ENCODE measurements at regions not wholly inside any gene's neighbourhood (a gene's known extent, or its start where the extent isn't known, plus 50 kb on each side); places are given as distances from the start of the nearest gene placed in this dataset.
"Not testable (repeated sequence)": the region's sequence is repeated elsewhere in the genome, so short reads cannot be mapped to it uniquely, and the experiment has no call there.

- H3K4me3 ChIP-seq (ENCODE audit: low read depth, low read length) = no peak overlapping the region
- TF ChIP-seq CTCF (IDR thresholded peaks at IDR 0.05; ENCODE audit: borderline replicate concordance, insufficient read depth, low read depth, low read length) = no peak
These were observed 599.4 kb upstream of the ANKRD30A start for GRCh38 chr10:36526033-36526432.

GRCh38 chr10:36524126-36524525, 601.3 kb upstream of the ANKRD30A start:
- H3K4me3 ChIP-seq (ENCODE audit: low read depth, low read length) = not testable (repeated sequence)

- no peak overlapping the region for H3K4me3 ChIP-seq (ENCODE audit: low read depth, low read length)
- TF ChIP-seq CTCF (IDR thresholded peaks at IDR 0.05; ENCODE audit: borderline replicate concordance, insufficient read depth, low read depth, low read length) = no peak
These were observed 605.5 kb upstream of the ANKRD30A start for GRCh38 chr10:36519909-36520308.

- no peak for TF ChIP-seq CTCF (IDR thresholded peaks at IDR 0.05; ENCODE audit: borderline replicate concordance, insufficient read depth, low read depth, low read length)
- no peak overlapping the region for H3K4me3 ChIP-seq (ENCODE audit: low read depth, low read length)
These were observed 609.1 kb upstream of the ANKRD30A start for GRCh38 chr10:36516281-36516680.

- no peak for TF ChIP-seq CTCF (IDR thresholded peaks at IDR 0.05; ENCODE audit: borderline replicate concordance, insufficient read depth, low read depth, low read length)
These were observed 610.1 kb upstream of the ANKRD30A start for GRCh38 chr10:36515319-36515718.

GRCh38 chr10:36507715-36508114, 617.7 kb upstream of the ANKRD30A start:
- no peak for TF ChIP-seq CTCF (IDR thresholded peaks at IDR 0.05; ENCODE audit: borderline replicate concordance, insufficient read depth, low read depth, low read length)
- no peak overlapping the region for H3K4me3 ChIP-seq (ENCODE audit: low read depth, low read length)

More at GRCh38 chr10:36515319-36515718, 610.1 kb upstream of the ANKRD30A start:
- H3K4me3 ChIP-seq (ENCODE audit: low read depth, low read length) = no peak overlapping the region

GRCh38 chr10:36506697-36507496, 618.5 kb upstream of the ANKRD30A start:
- TF ChIP-seq CTCF (IDR thresholded peaks at IDR 0.05; ENCODE audit: borderline replicate concordance, insufficient read depth, low read depth, low read length) = no peak
- H3K4me3 ChIP-seq (ENCODE audit: low read depth, low read length) = no peak overlapping the region

Data from GM12875 (cell line).